Activated T-cell treated with anti-CD3 and anti-CD28 coated beads, Interleukin-2, amount 50 U/mL, for 24 hours (primary cell): ENCODE measurements at regions not wholly inside any gene's neighbourhood (a gene's known extent, or its start where the extent isn't known, plus 50 kb on each side); places are given as distances from the start of the nearest gene placed in this dataset.

Source experiments
- DNase-seq: peaks from one replicate; pipeline ENCODE4 v3.0.0-alpha.2; 2020
- H3K27ac Mint-ChIP-seq: 2 replicates; pipeline ENCODE4 v1.8.0; 2020; ENCODE audit warnings: mild to moderate bottlenecking, mixed read lengths
- H3K27me3 Mint-ChIP-seq: 2 replicates; pipeline ENCODE4 v1.8.0; 2020; ENCODE audit warnings: mixed read lengths
- H3K36me3 Mint-ChIP-seq: 2 replicates; pipeline ENCODE4 v1.8.0; 2020; ENCODE audit warnings: low read depth, mixed read lengths
- H3K4me1 Mint-ChIP-seq: 2 replicates; pipeline ENCODE4 v1.8.0; 2020; ENCODE audit warnings: low read depth, mixed read lengths
- H3K4me3 Mint-ChIP-seq: 2 replicates; pipeline ENCODE4 v1.8.0; 2020; ENCODE audit warnings: mild to moderate bottlenecking, moderate library complexity, mixed read lengths
- H3K9me3 Mint-ChIP-seq: 2 replicates; pipeline ENCODE4 v1.8.0; 2020; ENCODE audit warnings: mixed read lengths

DNA sequence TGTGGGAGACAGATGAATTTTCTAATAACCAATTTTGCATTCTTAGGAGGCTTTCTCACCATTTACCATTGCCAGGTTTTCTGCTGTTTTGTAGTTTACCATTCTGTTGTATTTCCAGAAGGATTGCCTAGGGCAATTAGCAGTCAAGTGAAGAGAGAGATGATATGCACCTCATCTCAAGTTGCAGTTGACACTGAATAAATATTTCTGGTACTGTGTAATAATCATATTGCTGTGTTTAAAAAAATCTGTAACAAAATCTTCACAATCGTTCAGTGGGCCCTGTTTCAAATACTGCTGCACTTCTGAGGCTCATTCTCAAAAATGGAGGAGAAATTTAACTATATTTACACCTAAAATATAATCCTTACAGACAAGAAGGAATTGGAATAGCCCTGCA, 706.1 kb upstream of the PTPRD start:
- no peak for DNase-seq
- H3K4me1 Mint-ChIP-seq, result no peaks in the 10 kb centered on the region
- H3K9me3 Mint-ChIP-seq, result peaks cover 4% of the 10 kb centered on the region
- H3K36me3 Mint-ChIP-seq, result no peaks in the 10 kb centered on the region
- no peak overlapping the region for H3K27ac Mint-ChIP-seq
- no peak overlapping the region for H3K4me3 Mint-ChIP-seq
- H3K27me3 Mint-ChIP-seq, result no peaks in the 10 kb centered on the region

DNA sequence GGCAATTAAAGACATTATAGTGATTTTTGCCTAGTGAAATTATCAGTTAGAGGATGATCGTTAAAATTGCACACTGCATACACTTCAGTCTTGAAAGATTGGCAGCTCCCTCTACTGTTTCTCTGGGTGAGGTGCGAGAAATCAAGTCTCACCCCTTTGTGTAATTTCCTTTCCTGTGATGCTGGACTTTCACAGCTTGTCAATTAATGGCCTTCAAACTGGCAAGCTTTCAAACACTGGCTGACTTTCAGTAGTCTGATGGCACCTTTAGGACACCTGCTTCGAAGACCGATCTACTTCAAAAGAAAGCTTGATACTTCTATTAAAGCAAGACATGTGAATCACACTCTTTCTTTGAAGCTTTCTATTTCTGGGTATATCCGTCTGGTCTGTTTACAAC, 706.7 kb upstream of the PTPRD start:
- DNase-seq, result no peak
- no peak overlapping the region for H3K4me3 Mint-ChIP-seq
- no peaks in the 10 kb centered on the region for H3K27me3 Mint-ChIP-seq
- no peaks in the 10 kb centered on the region for H3K4me1 Mint-ChIP-seq
- H3K36me3 Mint-ChIP-seq, result no peaks in the 10 kb centered on the region
- H3K27ac Mint-ChIP-seq, result no peak overlapping the region
- H3K9me3 Mint-ChIP-seq, result peaks cover 7% of the 10 kb centered on the region

DNA sequence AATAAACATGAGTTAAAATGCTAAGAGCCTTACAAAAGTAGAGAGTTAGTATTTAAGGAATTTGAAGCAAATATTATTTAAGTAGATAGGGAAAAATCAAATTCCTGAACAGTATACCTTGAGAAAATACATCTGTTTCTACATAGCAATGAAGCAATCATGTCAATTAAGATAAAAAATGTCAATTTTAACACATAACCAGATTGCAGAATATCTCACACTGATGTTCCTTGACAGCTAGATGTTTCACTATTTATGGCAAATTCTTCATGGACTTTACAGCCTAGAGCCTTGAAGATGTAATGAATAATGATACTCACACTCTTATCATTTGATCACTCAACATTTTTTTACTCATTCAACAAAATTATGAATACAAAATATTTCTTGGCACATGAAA, 708.2 kb upstream of the PTPRD start:
- Mint-ChIP-seq H3K4me3 (no peak overlapping the region), H3K4me1 (no peaks in the 10 kb centered on the region), H3K9me3 (peaks cover 12% of the 10 kb centered on the region), H3K36me3 (no peaks in the 10 kb centered on the region), H3K27me3 (no peaks in the 10 kb centered on the region), H3K27ac (no peak overlapping the region)
- no peak for DNase-seq

DNA sequence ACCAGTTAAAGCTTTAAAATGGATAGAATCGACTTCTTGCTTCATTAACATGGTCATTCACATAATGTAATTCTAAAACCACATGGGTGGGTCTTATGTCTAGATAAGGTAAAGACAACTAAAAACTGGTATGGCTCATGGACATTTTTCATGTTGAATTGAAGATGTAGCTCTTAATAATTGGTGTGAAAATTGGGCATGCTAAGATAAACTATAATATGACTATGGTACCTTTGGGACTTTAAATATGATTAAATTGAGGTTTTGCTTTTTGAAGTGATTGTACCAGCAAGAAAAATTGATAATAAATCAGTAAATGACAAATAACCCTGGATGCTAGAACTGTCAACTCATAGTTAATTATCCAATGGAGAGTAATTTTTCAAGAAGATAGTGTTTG, 710.7 kb upstream of the PTPRD start:
- no peak overlapping the region for H3K27ac Mint-ChIP-seq
- no peaks in the 10 kb centered on the region for H3K36me3 Mint-ChIP-seq
- H3K4me3 Mint-ChIP-seq, result no peak overlapping the region
- no peak for DNase-seq
- H3K4me1 Mint-ChIP-seq, result no peaks in the 10 kb centered on the region
- H3K9me3 Mint-ChIP-seq, result peaks cover 8% of the 10 kb centered on the region
- H3K27me3 Mint-ChIP-seq, result no peaks in the 10 kb centered on the region

DNA sequence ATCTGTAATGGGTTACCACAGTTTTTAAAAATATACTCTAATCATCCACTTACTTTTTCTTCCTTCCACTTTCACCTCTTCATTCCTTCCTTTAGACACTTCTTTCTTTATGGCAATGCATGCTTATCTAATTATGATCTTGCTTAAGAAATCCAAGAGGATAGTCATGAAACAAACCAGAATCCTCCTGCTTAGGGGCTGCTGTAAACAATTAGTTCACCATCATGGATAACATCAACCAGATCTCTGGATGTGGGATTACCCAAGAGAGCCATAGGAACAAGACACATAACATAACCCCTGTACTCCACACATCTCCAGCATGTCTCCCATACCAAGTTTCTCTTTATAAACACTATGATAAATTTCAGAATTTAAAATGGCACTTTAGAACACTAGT, 713.4 kb upstream of the PTPRD start:
- DNase-seq, result no peak
- Mint-ChIP-seq H3K4me1 (no peaks in the 10 kb centered on the region), H3K27ac (no peak overlapping the region), H3K27me3 (no peaks in the 10 kb centered on the region), H3K9me3 (peaks cover 13% of the 10 kb centered on the region), H3K4me3 (no peak overlapping the region), H3K36me3 (no peaks in the 10 kb centered on the region)

DNA sequence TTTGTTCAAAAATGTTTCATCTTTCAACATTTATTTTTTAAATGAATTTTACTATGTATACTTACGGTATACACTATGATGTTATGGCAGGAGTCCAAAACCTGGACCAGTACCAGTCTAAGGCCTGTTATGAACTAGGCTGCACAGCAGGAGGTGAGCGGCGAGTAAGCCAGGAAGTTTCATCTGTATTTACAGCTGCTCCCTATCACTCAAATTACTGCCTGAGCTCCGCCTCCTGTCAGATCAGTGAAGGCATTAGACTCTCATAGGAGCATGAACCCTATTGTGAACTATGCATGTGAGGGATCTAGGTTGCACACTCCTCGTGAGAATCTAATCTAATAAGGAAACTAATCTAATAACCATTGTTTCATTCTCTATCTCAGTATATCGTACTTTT, 715.5 kb upstream of the PTPRD start:
- Mint-ChIP-seq H3K27ac (no peak overlapping the region), H3K4me1 (no peaks in the 10 kb centered on the region), H3K9me3 (peaks cover 22% of the 10 kb centered on the region), H3K27me3 (no peaks in the 10 kb centered on the region), H3K4me3 (no peak overlapping the region), H3K36me3 (no peaks in the 10 kb centered on the region)
- DNase-seq, result no peak

DNA sequence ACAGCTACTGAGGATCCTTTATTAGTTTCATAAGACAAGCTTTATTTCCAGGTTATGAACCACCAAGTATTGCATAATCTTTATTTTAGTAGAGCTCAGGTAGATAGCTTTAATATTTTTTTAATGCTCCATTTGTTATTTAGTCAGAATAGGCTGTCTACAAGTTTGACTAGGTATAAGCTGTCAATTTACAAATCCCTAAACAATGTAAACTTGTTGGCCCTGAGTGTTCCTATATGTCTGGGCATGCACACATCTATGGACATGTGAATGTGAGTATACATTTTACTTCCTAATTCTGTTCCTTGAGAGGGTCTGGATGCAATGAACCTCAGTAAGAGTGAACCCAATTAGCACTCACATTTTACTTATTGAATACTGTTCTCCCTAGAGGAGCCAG, 722.2 kb upstream of the PTPRD start:
- Mint-ChIP-seq H3K9me3 (peaks cover 15% of the 10 kb centered on the region), H3K36me3 (no peaks in the 10 kb centered on the region), H3K27me3 (no peaks in the 10 kb centered on the region), H3K4me1 (no peaks in the 10 kb centered on the region), H3K27ac (no peak overlapping the region), H3K4me3 (no peak overlapping the region)
- no peak for DNase-seq

DNA sequence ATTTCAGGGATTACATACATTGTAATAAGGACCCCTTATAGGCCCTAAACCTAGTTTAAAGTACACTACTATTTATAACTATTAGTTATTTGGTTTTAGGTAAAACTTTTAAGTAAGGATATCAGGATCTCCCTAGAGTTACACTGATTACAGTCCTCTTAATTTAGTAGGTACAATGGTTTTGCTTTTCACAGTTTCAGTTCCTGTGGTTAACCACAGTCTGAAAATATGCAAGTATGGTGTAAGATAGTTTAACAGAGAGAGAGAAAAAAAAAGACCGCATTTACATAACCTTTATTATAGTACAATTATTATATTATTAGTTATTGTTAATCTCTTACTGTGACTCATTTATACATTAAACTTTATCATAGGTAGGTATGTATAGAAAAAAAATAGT, 725.3 kb upstream of the PTPRD start:
- Mint-ChIP-seq H3K36me3 (no peaks in the 10 kb centered on the region), H3K4me1 (no peaks in the 10 kb centered on the region), H3K27ac (no peak overlapping the region), H3K27me3 (no peaks in the 10 kb centered on the region), H3K4me3 (no peak overlapping the region), H3K9me3 (peaks cover 18% of the 10 kb centered on the region)
- no peak for DNase-seq

DNA sequence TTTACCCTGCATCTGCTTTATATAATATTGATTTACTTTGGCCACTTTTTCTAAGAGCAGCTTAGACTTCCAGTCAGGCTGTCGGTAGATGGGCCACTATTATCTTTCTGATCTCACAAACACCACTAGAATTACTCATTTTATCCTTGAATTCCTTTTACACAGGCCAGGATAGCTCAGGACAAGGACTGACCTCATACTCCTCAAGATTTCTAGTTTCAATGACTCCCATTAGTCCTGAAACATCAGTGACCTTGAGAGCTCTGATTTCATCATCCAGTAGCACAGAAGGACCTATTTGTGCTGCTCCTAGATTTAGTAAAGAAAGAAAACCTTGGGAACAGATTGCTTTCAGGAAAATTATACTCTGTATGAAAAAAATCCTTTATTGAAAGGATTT, 727.9 kb upstream of the PTPRD start:
- no peak overlapping the region for H3K27ac Mint-ChIP-seq
- no peaks in the 10 kb centered on the region for H3K4me1 Mint-ChIP-seq
- DNase-seq, result no peak
- H3K27me3 Mint-ChIP-seq, result no peaks in the 10 kb centered on the region
- H3K9me3 Mint-ChIP-seq, result peaks cover 15% of the 10 kb centered on the region
- no peak overlapping the region for H3K4me3 Mint-ChIP-seq
- no peaks in the 10 kb centered on the region for H3K36me3 Mint-ChIP-seq

DNA sequence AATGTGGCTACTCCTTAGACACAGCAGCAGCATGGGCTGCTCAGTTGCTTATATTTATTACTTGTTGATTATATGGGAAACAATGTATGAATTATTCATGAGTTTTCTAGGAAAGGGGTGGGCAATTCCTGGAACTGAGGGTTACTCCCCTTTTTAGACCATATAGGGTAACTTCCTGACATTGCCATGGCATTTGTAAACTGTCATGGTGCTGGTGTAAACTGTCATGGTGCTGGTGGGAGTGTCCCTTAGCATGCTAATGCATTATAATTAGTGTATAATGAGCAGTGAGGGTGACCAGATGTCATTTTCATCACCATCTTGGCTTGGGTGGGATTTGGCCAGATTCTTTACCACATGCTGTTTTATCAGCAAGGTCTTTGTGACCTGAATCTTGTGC, 734.6 kb upstream of the PTPRD start:
- Mint-ChIP-seq H3K27ac (no peak overlapping the region), H3K9me3 (peaks cover 19% of the 10 kb centered on the region), H3K27me3 (no peaks in the 10 kb centered on the region), H3K36me3 (no peaks in the 10 kb centered on the region), H3K4me1 (no peaks in the 10 kb centered on the region), H3K4me3 (no peak overlapping the region)
- no peak for DNase-seq

DNA sequence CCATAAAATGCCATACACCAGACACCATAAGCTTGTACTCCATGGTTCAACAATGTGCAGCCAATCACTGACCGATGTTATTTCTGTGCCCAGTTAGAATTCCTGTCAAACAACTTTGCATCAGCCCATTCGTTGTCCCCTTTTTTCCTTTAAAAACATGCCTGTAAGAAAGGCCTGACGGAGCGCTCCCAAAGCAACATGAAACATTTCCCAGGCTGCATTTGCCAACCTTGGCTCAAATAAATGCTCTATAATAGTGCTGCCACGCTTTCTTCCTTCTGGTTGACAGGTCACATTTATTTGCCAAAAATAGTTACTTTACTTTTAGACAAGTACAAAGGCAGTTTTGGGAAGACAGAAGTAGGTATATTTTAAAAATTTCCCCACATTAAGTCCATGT, 735.6 kb upstream of the PTPRD start:
- no peak overlapping the region for H3K27ac Mint-ChIP-seq
- no peaks in the 10 kb centered on the region for H3K27me3 Mint-ChIP-seq
- H3K4me3 Mint-ChIP-seq, result no peak overlapping the region
- H3K36me3 Mint-ChIP-seq, result no peaks in the 10 kb centered on the region
- H3K9me3 Mint-ChIP-seq, result peaks cover 24% of the 10 kb centered on the region
- DNase-seq, result no peak
- H3K4me1 Mint-ChIP-seq, result no peaks in the 10 kb centered on the region

DNA sequence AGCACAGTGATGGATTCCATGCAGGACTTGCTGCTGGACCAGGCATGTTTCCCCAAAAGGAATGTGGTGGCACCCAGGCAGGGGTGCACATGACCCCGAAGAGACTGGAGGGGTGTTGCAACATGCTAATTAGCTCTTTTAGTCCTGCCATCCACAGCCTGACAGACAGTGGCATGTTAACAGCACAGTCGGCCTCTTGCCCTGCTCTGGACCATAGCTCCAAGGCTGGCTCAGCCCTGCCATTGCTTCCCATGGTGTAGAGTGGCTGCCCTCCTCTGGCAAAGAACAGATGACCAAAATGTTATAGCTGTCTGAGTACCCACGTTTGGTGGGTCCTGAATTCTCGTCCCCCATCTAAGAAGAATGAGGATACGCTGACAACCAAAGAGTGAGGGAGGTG, 736.4 kb upstream of the PTPRD start:
- no peaks in the 10 kb centered on the region for H3K36me3 Mint-ChIP-seq
- H3K4me1 Mint-ChIP-seq, result no peaks in the 10 kb centered on the region
- no peak overlapping the region for H3K27ac Mint-ChIP-seq
- DNase-seq, result no peak
- H3K9me3 Mint-ChIP-seq, result peaks cover 29% of the 10 kb centered on the region
- H3K27me3 Mint-ChIP-seq, result no peaks in the 10 kb centered on the region
- H3K4me3 Mint-ChIP-seq, result no peak overlapping the region

DNA sequence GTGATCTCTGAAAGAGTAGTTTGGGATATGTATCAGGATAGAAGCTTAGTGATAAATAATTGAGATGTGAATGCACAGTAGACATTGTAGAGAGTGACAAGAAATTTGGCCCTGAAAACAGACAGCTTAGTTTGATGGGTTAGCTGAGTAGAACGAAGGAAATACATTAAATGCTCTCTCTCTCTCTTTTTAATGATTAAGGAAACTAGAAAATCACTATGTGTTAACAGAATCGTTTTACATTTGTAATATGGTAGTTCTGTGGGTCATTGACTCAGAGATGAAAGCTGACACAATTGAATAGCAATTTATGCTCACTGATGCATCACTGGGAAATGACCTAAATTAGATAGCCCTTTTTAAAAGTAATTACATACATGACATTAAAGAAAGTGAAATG, 739.8 kb upstream of the PTPRD start:
- Mint-ChIP-seq H3K4me3 (no peak overlapping the region), H3K9me3 (peaks cover 30% of the 10 kb centered on the region), H3K4me1 (no peaks in the 10 kb centered on the region), H3K27ac (no peak overlapping the region), H3K36me3 (no peaks in the 10 kb centered on the region), H3K27me3 (no peaks in the 10 kb centered on the region)
- no peak for DNase-seq

DNA sequence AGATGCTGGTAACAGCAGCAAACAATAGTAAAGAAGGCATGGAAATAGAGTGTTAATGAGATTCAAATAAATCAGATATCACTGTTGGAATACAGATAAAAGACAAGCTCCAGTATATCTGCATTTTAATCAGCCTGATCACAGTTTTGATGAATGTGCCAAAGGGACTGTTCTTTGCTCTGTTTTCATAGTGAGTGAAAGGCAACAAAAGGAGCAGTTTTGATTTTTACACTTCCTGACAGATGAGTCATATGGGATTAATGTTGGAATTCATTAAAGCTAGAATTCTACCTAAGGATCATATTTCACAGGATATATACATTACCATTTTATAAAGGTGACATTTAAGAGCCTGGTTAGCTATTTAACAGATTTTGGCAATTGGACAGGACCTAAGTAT, 743.3 kb upstream of the PTPRD start:
- Mint-ChIP-seq H3K9me3 (peaks cover 25% of the 10 kb centered on the region), H3K36me3 (no peaks in the 10 kb centered on the region), H3K4me1 (no peaks in the 10 kb centered on the region), H3K27me3 (no peaks in the 10 kb centered on the region), H3K27ac (no peak overlapping the region), H3K4me3 (no peak overlapping the region)
- DNase-seq, result no peak

DNA sequence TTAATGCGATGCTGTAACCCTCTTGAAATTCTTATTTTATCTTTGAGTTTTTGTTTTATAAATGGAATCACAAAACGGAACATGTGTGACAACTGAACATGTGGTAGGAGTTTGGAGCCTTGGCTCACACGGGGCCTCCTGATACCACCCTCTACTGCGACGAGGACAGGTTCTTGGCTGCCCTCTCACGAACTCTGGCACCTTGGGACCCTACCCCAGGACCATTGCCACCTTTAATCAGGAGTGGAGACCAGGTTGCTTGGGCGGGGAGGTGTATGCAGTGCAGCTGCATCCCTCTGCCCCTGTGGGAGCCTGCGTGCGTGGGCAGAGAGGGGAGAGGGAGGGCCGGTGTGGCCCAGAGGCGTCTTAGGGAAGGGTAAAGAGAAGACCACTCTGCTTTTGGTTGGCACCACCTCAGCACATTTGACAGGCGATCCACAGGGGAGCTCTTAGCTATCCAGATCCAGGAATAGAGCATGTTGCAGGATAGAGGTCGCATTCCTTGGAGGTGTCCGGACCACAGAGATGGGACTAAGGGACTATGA, 753.9 kb upstream of the PTPRD start:
- peaks cover 16% of the 10 kb centered on the region for H3K9me3 Mint-ChIP-seq
- no peaks in the 10 kb centered on the region for H3K4me1 Mint-ChIP-seq
- no peaks in the 10 kb centered on the region for H3K36me3 Mint-ChIP-seq
- H3K4me3 Mint-ChIP-seq, result no peak overlapping the region
- no peak overlapping the region for H3K27ac Mint-ChIP-seq
- no peaks in the 10 kb centered on the region for H3K27me3 Mint-ChIP-seq
- DNase-seq, result no peak

DNA sequence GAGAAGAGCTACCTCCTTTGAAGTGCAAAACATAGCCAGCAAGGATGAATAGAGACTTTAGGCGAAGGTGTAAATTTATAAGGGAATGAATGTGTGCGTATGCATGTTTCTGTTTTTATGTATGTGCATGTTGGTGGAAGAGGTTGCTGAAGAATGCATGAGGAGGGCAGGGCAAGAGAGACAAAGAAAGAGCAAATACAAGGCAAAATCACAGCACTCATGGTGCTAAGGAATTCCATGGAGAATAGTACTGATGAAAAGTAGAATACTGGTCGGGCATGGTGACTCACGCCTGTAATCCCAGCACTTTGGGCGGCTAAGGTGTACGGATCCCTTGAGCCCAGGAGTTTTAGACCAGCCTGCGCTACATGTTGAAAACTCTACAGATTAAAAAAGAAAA, 762.1 kb upstream of the PTPRD start:
- Mint-ChIP-seq H3K36me3 (no peaks in the 10 kb centered on the region), H3K4me1 (no peaks in the 10 kb centered on the region), H3K27ac (no peak overlapping the region), H3K4me3 (no peak overlapping the region), H3K27me3 (no peaks in the 10 kb centered on the region), H3K9me3 (peaks cover 6% of the 10 kb centered on the region)
- DNase-seq, result no peak
